ENCODE measurements at regions not wholly inside any gene's neighbourhood (a gene's known extent, or its start where the extent isn't known, plus 50 kb on each side); places are given as distances from the start of the nearest gene placed in this dataset.

DNA sequence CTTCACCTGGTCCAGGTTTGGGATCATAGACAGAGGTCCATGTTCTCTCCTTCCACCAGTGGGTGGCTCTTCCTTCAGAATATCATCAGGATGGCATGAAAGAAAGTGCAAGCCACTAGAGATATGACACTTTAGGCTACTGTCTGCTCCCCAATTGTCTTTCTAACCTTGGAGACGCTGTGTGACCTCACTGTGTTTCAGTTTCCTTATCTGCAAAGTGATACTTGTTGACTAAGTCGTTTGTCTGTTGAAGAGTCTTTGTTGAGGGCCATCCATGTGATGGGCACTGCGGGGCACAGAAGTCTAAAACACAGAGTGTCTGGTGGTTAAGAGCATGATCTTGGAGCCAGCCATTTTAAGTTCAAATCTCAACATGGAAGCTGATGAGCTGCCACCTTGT lies 259.9 kb upstream of the THSD7B start:
- TF ChIP-seq, protein P1, sequence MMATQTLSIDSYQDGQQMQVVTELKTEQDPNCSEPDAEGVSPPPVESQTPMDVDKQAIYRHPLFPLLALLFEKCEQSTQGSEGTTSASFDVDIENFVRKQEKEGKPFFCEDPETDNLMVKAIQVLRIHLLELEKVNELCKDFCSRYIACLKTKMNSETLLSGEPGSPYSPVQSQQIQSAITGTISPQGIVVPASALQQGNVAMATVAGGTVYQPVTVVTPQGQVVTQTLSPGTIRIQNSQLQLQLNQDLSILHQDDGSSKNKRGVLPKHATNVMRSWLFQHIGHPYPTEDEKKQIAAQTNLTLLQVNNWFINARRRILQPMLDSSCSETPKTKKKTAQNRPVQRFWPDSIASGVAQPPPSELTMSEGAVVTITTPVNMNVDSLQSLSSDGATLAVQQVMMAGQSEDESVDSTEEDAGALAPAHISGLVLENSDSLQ (IDR thresholded peaks at IDR 0.05) = no peak
- TF ChIP-seq L3MBTL2 (conservative IDR thresholded peaks at IDR 0.05) (no peak), SP1 (IDR thresholded peaks at IDR 0.05) (no peak)

Measured in HEK293T (cell line).